GM19395 (cell line): ENCODE measurements at regions not wholly inside any gene's neighbourhood (a gene's known extent, or its start where the extent isn't known, plus 50 kb on each side); places are given as distances from the start of the nearest gene placed in this dataset.
"Not testable (repeated sequence)": the region's sequence is repeated elsewhere in the genome, so short reads cannot be mapped to it uniquely, and the experiment has no call there.

Experiments
- ATAC-seq: cut with Tn5 transposase; IDR thresholded peaks from one replicate; pipeline ENCODE4 v1.9.1; 2021; ENCODE audit warnings: mild to moderate bottlenecking, moderate library complexity; ENCODE audit not compliant: unreplicated experiment

GRCh38 chr2:55811048-55811447 is 112.5 kb downstream of the EFEMP1 start:
- no peak for ATAC-seq

- no peak for ATAC-seq
Observed at GRCh38 chr2:55810622-55811020, 113.0 kb downstream of the EFEMP1 start.

GRCh38 chr2:55809875-55810621 is 113.5 kb downstream of the EFEMP1 start:
- no peak for ATAC-seq

GRCh38 chr2:55807900-55808299 is 114.3 kb upstream of the PNPT1 start:
- no peak for ATAC-seq

GRCh38 chr2:55805686-55806085 is 112.0 kb upstream of the PNPT1 start:
- no peak for ATAC-seq

GRCh38 chr2:55804535-55804934 is 110.9 kb upstream of the PNPT1 start:
- ATAC-seq = no peak

- no peak for ATAC-seq
Observed at GRCh38 chr2:55802067-55802466, 108.4 kb upstream of the PNPT1 start.

GRCh38 chr2:55801436-55801835 is 107.8 kb upstream of the PNPT1 start:
- ATAC-seq = no peak

GRCh38 chr2:55799624-55800023 is 106.0 kb upstream of the PNPT1 start:
- not testable (repeated sequence) for ATAC-seq

- no peak for ATAC-seq
Observed at GRCh38 chr2:55796121-55796520, 102.5 kb upstream of the PNPT1 start.

- not testable (repeated sequence) for ATAC-seq
Observed at GRCh38 chr2:55793602-55794001, 100.0 kb upstream of the PNPT1 start.

GRCh38 chr2:55786280-55786679 is 92.6 kb upstream of the PNPT1 start:
- ATAC-seq = no peak

GRCh38 chr2:55783751-55784150 is 90.1 kb upstream of the PNPT1 start:
- not testable (repeated sequence) for ATAC-seq

GRCh38 chr2:55782528-55783173 is 89.0 kb upstream of the PNPT1 start:
- no peak for ATAC-seq

GRCh38 chr2:55781542-55781941 is 87.9 kb upstream of the PNPT1 start:
- ATAC-seq = no peak

- no peak for ATAC-seq
Observed at GRCh38 chr2:55780697-55781096, 87.1 kb upstream of the PNPT1 start.

- no peak for ATAC-seq
Observed at GRCh38 chr2:55779459-55780421, 86.1 kb upstream of the PNPT1 start.

GRCh38 chr2:55776966-55777365 is 83.3 kb upstream of the PNPT1 start:
- no peak for ATAC-seq

- ATAC-seq = no peak
Observed at GRCh38 chr2:55776479-55776878, 82.8 kb upstream of the PNPT1 start.

GRCh38 chr2:55775828-55776227 is 82.2 kb upstream of the PNPT1 start:
- ATAC-seq = no peak

GRCh38 chr2:55773651-55774050 is 80.0 kb upstream of the PNPT1 start:
- not testable (repeated sequence) for ATAC-seq
